Cardiac septum (tissue), 1 donor: ENCODE measurements at regions not wholly inside any gene's neighbourhood (a gene's known extent, or its start where the extent isn't known, plus 50 kb on each side); places are given as distances from the start of the nearest gene placed in this dataset.

ENCODE experiments used
- DNase-seq: peaks from one replicate; pipeline ENCODE4 v3.0.0-alpha.2; 2020; ENCODE audit warnings: low spot score
- intact Hi-C: fragments of 100-400 bp; cut with DNase I; formaldehyde crosslinking; loops from one replicate; pipeline ENCODE4 v1.14.0; 2022
- donor health status: DM: no; HTN: no; CAD: no.

DNA sequence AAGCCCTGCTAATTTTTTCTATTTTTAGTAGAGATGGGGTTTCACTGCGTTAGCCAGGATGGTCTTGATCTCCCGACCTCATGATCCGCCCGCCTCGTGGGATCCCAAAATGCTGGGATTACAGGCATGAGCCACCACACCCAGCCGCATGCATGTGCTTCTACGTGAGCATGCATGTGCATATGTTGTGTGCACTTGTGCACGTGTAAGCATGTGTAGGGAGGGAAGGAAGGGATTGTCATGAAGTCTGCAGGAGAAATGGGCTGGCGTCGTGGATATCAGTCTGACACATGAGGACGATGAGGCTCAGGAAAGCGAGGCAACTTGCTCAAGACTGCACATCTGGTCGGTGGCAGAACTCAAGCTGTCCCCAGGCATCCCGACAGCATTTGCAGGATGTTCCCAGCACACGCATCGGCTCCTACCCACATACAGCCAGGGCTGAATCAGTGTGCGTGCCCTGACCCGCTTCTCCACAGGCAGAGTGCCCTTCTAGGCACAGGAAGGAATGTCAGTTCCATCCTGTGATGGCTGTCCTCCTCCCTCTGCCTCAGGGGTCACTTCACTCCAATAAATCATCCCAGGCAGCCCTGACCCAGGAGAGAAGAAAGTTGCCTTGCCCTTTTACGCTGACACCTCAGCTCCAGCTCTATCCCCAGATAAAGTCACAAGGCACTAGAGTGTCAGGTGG lies 49.9 kb upstream of the SLC14A2 start:
- intact Hi-C loops, result no loop called here
- DNase-seq, result no peak
